Kidney capillary endothelial cell (primary cell): ENCODE measurements at regions not wholly inside any gene's neighbourhood (a gene's known extent, or its start where the extent isn't known, plus 50 kb on each side); places are given as distances from the start of the nearest gene placed in this dataset.

Experiments
- DNase-seq: peaks from one replicate; pipeline ENCODE4 v3.0.0-alpha.2; 2018; ENCODE audit warnings: low spot score

- no peak for DNase-seq
These were observed 153.4 kb downstream of the C1orf94 start for GRCh38 chr1:34330061-34330460.

GRCh38 chr1:34331020-34331926 is 154.6 kb downstream of the C1orf94 start:
- no peak for DNase-seq

- DNase-seq: no peak
These were observed 156.3 kb downstream of the C1orf94 start for GRCh38 chr1:34332996-34333395.

GRCh38 chr1:34338871-34339270 is 162.2 kb downstream of the C1orf94 start:
- DNase-seq: no peak

- DNase-seq: no peak
These were observed 165.2 kb downstream of the C1orf94 start for GRCh38 chr1:34341896-34342295.

GRCh38 chr1:34342334-34342733 is 165.6 kb downstream of the C1orf94 start:
- DNase-seq: no peak

- no peak for DNase-seq
These were observed 169.4 kb downstream of the C1orf94 start for GRCh38 chr1:34346128-34346527.

GRCh38 chr1:34353409-34353808 is 176.7 kb downstream of the C1orf94 start:
- DNase-seq: no peak

GRCh38 chr1:34354367-34354766 is 177.7 kb downstream of the C1orf94 start:
- DNase-seq: no peak

- no peak for DNase-seq
These were observed 180.1 kb downstream of the C1orf94 start for GRCh38 chr1:34356853-34357252.

GRCh38 chr1:34358636-34359035 is 181.9 kb downstream of the C1orf94 start:
- DNase-seq: no peak

GRCh38 chr1:34359411-34359810 is 182.7 kb downstream of the C1orf94 start:
- DNase-seq: no peak

GRCh38 chr1:34360574-34360973 is 183.9 kb downstream of the C1orf94 start:
- DNase-seq: no peak

GRCh38 chr1:34361121-34361520 is 184.4 kb downstream of the C1orf94 start:
- DNase-seq: no peak

GRCh38 chr1:34361781-34362357 is 185.2 kb downstream of the C1orf94 start:
- DNase-seq: no peak

GRCh38 chr1:34362949-34363348 is 186.2 kb downstream of the C1orf94 start:
- no peak for DNase-seq

GRCh38 chr1:34363447-34363846 is 186.7 kb downstream of the C1orf94 start:
- no peak for DNase-seq

- DNase-seq: no peak
These were observed 187.2 kb downstream of the C1orf94 start for GRCh38 chr1:34363915-34364314.

- no peak for DNase-seq
These were observed 187.7 kb downstream of the C1orf94 start for GRCh38 chr1:34364376-34364775.

GRCh38 chr1:34365295-34365694 is 188.6 kb downstream of the C1orf94 start:
- no peak for DNase-seq

- DNase-seq: no peak
These were observed 190.3 kb downstream of the C1orf94 start for GRCh38 chr1:34366875-34367624.

- no peak for DNase-seq
These were observed 191.2 kb downstream of the C1orf94 start for GRCh38 chr1:34367954-34368353.
